OCI-LY7 (cell line): ENCODE measurements at regions not wholly inside any gene's neighbourhood (a gene's known extent, or its start where the extent isn't known, plus 50 kb on each side); places are given as distances from the start of the nearest gene placed in this dataset.

Experiments
- CTCF ChIP-seq: fragments of 200-600 bp; sonication (generic); conservative IDR thresholded peaks from 2 replicates; pipeline ENCODE4 v1.5.1; 2014; ENCODE audit warnings: mild to moderate bottlenecking, antibody characterized with exemption, low read length, moderate library complexity, mixed read lengths
- EZH2phosphoT487 ChIP-seq: fragments of 200-600 bp; sonication (generic); IDR thresholded peaks from 2 replicates; pipeline ENCODE4 v1.6.1; 2018; ENCODE audit warnings: low read depth, borderline replicate concordance, mild to moderate bottlenecking, mixed run types, antibody characterized with exemption, low read length, moderate library complexity, mixed read lengths

- TF ChIP-seq EZH2phosphoT487 (no peak), CTCF (no peak)
These were observed 77.8 kb downstream of the BUD13 start for GRCh38 chr11:116694815-116695590.
